Immature natural killer cell (primary cell): ENCODE measurements at regions not wholly inside any gene's neighbourhood (a gene's known extent, or its start where the extent isn't known, plus 50 kb on each side); places are given as distances from the start of the nearest gene placed in this dataset.

ENCODE experiments used
- DNase-seq, 3 donors: peaks; one replicate each; pipeline ENCODE4 v3.0.0; 2022; ENCODE audit warnings: mixed read lengths in 1 of 3
- H3K27ac Mint-ChIP-seq, 6 donors: one replicate each; pipeline ENCODE4 v1.8.0; 2020; ENCODE audit warnings: mixed read lengths in 6 of 6, mild to moderate bottlenecking in 5 of 6, inconsistent platforms in 4 of 6, moderate library complexity in 3 of 6
- H3K27me3 Mint-ChIP-seq, 3 donors: one replicate each; pipeline ENCODE4 v1.8.0; 2020 to 2021; ENCODE audit warnings: low read depth in 3 of 3, mild to moderate bottlenecking in 3 of 3, mixed read lengths in 3 of 3, moderate library complexity in 3 of 3, inconsistent platforms in 1 of 3
- H3K36me3 Mint-ChIP-seq, 3 donors: one replicate each; pipeline ENCODE4 v1.8.0; 2020; ENCODE audit warnings: mixed read lengths in 3 of 3, inconsistent platforms in 2 of 3, mild to moderate bottlenecking in 2 of 3
- H3K4me1 Mint-ChIP-seq, 2 donors: one replicate each; pipeline ENCODE4 v1.8.0; 2020; ENCODE audit warnings: inconsistent platforms in 2 of 2, mild to moderate bottlenecking in 2 of 2, mixed read lengths in 2 of 2, moderate library complexity in 1 of 2
- H3K4me3 Mint-ChIP-seq, 5 donors: one replicate each; pipeline ENCODE4 v1.8.0; 2020; ENCODE audit warnings: mild to moderate bottlenecking in 5 of 5, mixed read lengths in 5 of 5, inconsistent platforms in 3 of 5, moderate library complexity in 3 of 5
- H3K9me3 Mint-ChIP-seq, 6 donors: one replicate each; pipeline ENCODE4 v1.8.0; 2020; ENCODE audit warnings: mild to moderate bottlenecking in 6 of 6, mixed read lengths in 6 of 6, inconsistent platforms in 4 of 6, moderate library complexity in 3 of 6

- no peak overlapping the region for H3K27ac Mint-ChIP-seq
- H3K4me1 Mint-ChIP-seq: peaks cover 0 to 2% of the 10 kb centered on the region in 2 donors
- no peaks in the 10 kb centered on the region for H3K9me3 Mint-ChIP-seq
- no peak overlapping the region for H3K4me3 Mint-ChIP-seq
- DNase-seq: no peak
- peaks cover 3 to 8% (median 5%) of the 10 kb centered on the region in 3 donors for H3K27me3 Mint-ChIP-seq
- no peaks in the 10 kb centered on the region for H3K36me3 Mint-ChIP-seq
Observed at GRCh38 chr14:98725676-98726075, 546.3 kb downstream of the BCL11B start.

GRCh38 chr14:98726585-98727405 lies 545.2 kb downstream of the BCL11B start:
- peaks cover 0 to 2% of the 10 kb centered on the region in 2 donors for H3K4me1 Mint-ChIP-seq
- no peak for DNase-seq
- no peaks in the 10 kb centered on the region for H3K36me3 Mint-ChIP-seq
- H3K9me3 Mint-ChIP-seq: no peaks in the 10 kb centered on the region
- peaks cover 3 to 10% (median 5%) of the 10 kb centered on the region in 3 donors for H3K27me3 Mint-ChIP-seq
- H3K27ac Mint-ChIP-seq: no peak overlapping the region
- H3K4me3 Mint-ChIP-seq: no peak overlapping the region

- Mint-ChIP-seq H3K4me1 (peaks cover 0 to 2% of the 10 kb centered on the region in 2 donors), H3K4me3 (no peak overlapping the region), H3K36me3 (no peaks in the 10 kb centered on the region), H3K27ac (no peak overlapping the region), H3K9me3 (no peaks in the 10 kb centered on the region), H3K27me3 (peaks cover 3 to 7% (median 6%) of the 10 kb centered on the region in 3 donors)
- DNase-seq: no peak
Observed at GRCh38 chr14:98728024-98728423, 544.0 kb downstream of the BCL11B start.

- H3K9me3 Mint-ChIP-seq: no peaks in the 10 kb centered on the region
- H3K27me3 Mint-ChIP-seq: peaks cover 5 to 7% (median 6%) of the 10 kb centered on the region in 3 donors
- H3K36me3 Mint-ChIP-seq: no peaks in the 10 kb centered on the region
- no peak for DNase-seq
- no peak overlapping the region for H3K4me3 Mint-ChIP-seq
- no peak overlapping the region for H3K27ac Mint-ChIP-seq
- peaks cover 0 to 2% of the 10 kb centered on the region in 2 donors for H3K4me1 Mint-ChIP-seq
Observed at GRCh38 chr14:98728836-98729235, 543.2 kb downstream of the BCL11B start.

GRCh38 chr14:98731286-98731685 lies 540.7 kb downstream of the BCL11B start:
- peaks cover 0 to 2% of the 10 kb centered on the region in 2 donors for H3K4me1 Mint-ChIP-seq
- no peak overlapping the region for H3K4me3 Mint-ChIP-seq
- no peaks in the 10 kb centered on the region for H3K36me3 Mint-ChIP-seq
- no peaks in the 10 kb centered on the region for H3K9me3 Mint-ChIP-seq
- no peak overlapping the region for H3K27ac Mint-ChIP-seq
- no peak for DNase-seq
- H3K27me3 Mint-ChIP-seq: peaks cover 2 to 6% (median 4%) of the 10 kb centered on the region in 3 donors

GRCh38 chr14:98731701-98732100 lies 540.3 kb downstream of the BCL11B start:
- H3K27me3 Mint-ChIP-seq: peaks cover 2 to 6% (median 4%) of the 10 kb centered on the region in 3 donors

GRCh38 chr14:98733536-98733935 lies 538.5 kb downstream of the BCL11B start:
- Mint-ChIP-seq H3K27ac (no peak overlapping the region), H3K9me3 (no peaks in the 10 kb centered on the region), H3K27me3 (peaks cover 2 to 6% (median 4%) of the 10 kb centered on the region in 3 donors), H3K36me3 (no peaks in the 10 kb centered on the region), H3K4me1 (peaks cover 0 to 2% of the 10 kb centered on the region in 2 donors), H3K4me3 (no peak overlapping the region)
- DNase-seq: no peak

More at GRCh38 chr14:98731701-98732100, 540.3 kb downstream of the BCL11B start:
- Mint-ChIP-seq H3K4me1 (peaks cover 0 to 2% of the 10 kb centered on the region in 2 donors), H3K36me3 (no peaks in the 10 kb centered on the region), H3K9me3 (no peaks in the 10 kb centered on the region), H3K27ac (no peak overlapping the region), H3K4me3 (no peak overlapping the region)
- no peak for DNase-seq

- Mint-ChIP-seq H3K4me1 (no peaks in the 10 kb centered on the region), H3K27ac (no peak overlapping the region), H3K36me3 (no peaks in the 10 kb centered on the region), H3K4me3 (no peak overlapping the region), H3K27me3 (peaks cover 2 to 5% (median 5%) of the 10 kb centered on the region in 3 donors), H3K9me3 (no peaks in the 10 kb centered on the region)
- DNase-seq: no peak
Observed at GRCh38 chr14:98736701-98737338, 535.2 kb downstream of the BCL11B start.

- no peaks in the 10 kb centered on the region for H3K4me1 Mint-ChIP-seq
- peaks cover 3 to 5% (median 3%) of the 10 kb centered on the region in 3 donors for H3K27me3 Mint-ChIP-seq
- no peak for DNase-seq
- H3K27ac Mint-ChIP-seq: no peak overlapping the region
- peaks cover 0 to 2% (median 0%) of the 10 kb centered on the region in 6 donors for H3K9me3 Mint-ChIP-seq
- no peak overlapping the region for H3K4me3 Mint-ChIP-seq
- H3K36me3 Mint-ChIP-seq: no peaks in the 10 kb centered on the region
Observed at GRCh38 chr14:98741523-98741922, 530.5 kb downstream of the BCL11B start.

GRCh38 chr14:98742001-98742400 lies 530.0 kb downstream of the BCL11B start:
- H3K4me1 Mint-ChIP-seq: no peaks in the 10 kb centered on the region
- H3K36me3 Mint-ChIP-seq: no peaks in the 10 kb centered on the region
- H3K27ac Mint-ChIP-seq: no peak overlapping the region
- peaks cover 0 to 2% (median 0%) of the 10 kb centered on the region in 6 donors for H3K9me3 Mint-ChIP-seq
- DNase-seq: no peak
- no peak overlapping the region for H3K4me3 Mint-ChIP-seq
- peaks cover 3 to 5% (median 5%) of the 10 kb centered on the region in 3 donors for H3K27me3 Mint-ChIP-seq

GRCh38 chr14:98743536-98743935 lies 528.5 kb downstream of the BCL11B start:
- Mint-ChIP-seq H3K4me3 (no peak overlapping the region), H3K27ac (no peak overlapping the region), H3K36me3 (no peaks in the 10 kb centered on the region), H3K27me3 (peaks cover 3 to 5% (median 5%) of the 10 kb centered on the region in 3 donors), H3K9me3 (peaks cover 0 to 2% (median 0%) of the 10 kb centered on the region in 6 donors), H3K4me1 (no peaks in the 10 kb centered on the region)
- no peak for DNase-seq

GRCh38 chr14:98748966-98749365 lies 523.0 kb downstream of the BCL11B start:
- no peaks in the 10 kb centered on the region for H3K36me3 Mint-ChIP-seq

GRCh38 chr14:98751110-98751509 lies 520.9 kb downstream of the BCL11B start:
- DNase-seq: no peak
- H3K4me1 Mint-ChIP-seq: no peaks in the 10 kb centered on the region
- peaks cover 0 to 14% (median 0%) of the 10 kb centered on the region in 6 donors for H3K9me3 Mint-ChIP-seq
- H3K4me3 Mint-ChIP-seq: no peak overlapping the region
- no peak overlapping the region for H3K27ac Mint-ChIP-seq
- peaks cover 0 to 4% (median 0%) of the 10 kb centered on the region in 3 donors for H3K36me3 Mint-ChIP-seq
- H3K27me3 Mint-ChIP-seq: peaks cover 9 to 11% (median 10%) of the 10 kb centered on the region in 3 donors

More at GRCh38 chr14:98748966-98749365, 523.0 kb downstream of the BCL11B start:
- Mint-ChIP-seq H3K27ac (no peak overlapping the region), H3K9me3 (peaks cover 0 to 2% (median 0%) of the 10 kb centered on the region in 6 donors), H3K27me3 (peaks cover 8 to 11% (median 8%) of the 10 kb centered on the region in 3 donors), H3K4me1 (no peaks in the 10 kb centered on the region), H3K4me3 (no peak overlapping the region)
- DNase-seq: no peak

GRCh38 chr14:98752660-98753059 lies 519.3 kb downstream of the BCL11B start:
- peaks cover 0 to 4% (median 0%) of the 10 kb centered on the region in 3 donors for H3K36me3 Mint-ChIP-seq
- H3K27ac Mint-ChIP-seq: peak overlapping the region in 1 of 6 donors; percentile 6
- DNase-seq: no peak
- H3K4me1 Mint-ChIP-seq: no peaks in the 10 kb centered on the region
- peaks cover 8 to 11% (median 9%) of the 10 kb centered on the region in 3 donors for H3K27me3 Mint-ChIP-seq
- H3K9me3 Mint-ChIP-seq: peaks cover 0 to 14% (median 0%) of the 10 kb centered on the region in 6 donors
- H3K4me3 Mint-ChIP-seq: no peak overlapping the region
